ENCODE measurements at regions not wholly inside any gene's neighbourhood (a gene's known extent, or its start where the extent isn't known, plus 50 kb on each side); places are given as distances from the start of the nearest gene placed in this dataset.

- TF ChIP-seq CTCF (IDR thresholded peaks at IDR 0.05) (no peak), POLR2AphosphoS5 (IDR thresholded peaks at IDR 0.05; ENCODE audit: insufficient read depth in 1 of 2, low read depth in 1 of 2) (no peak)
These were observed 102.1 kb downstream of the UCHL1 start for GRCh38 chr4:41358647-41359421.

All from vagina (tissue), 2 donors.